Mammary epithelial cell (primary cell): ENCODE measurements at regions not wholly inside any gene's neighbourhood (a gene's known extent, or its start where the extent isn't known, plus 50 kb on each side); places are given as distances from the start of the nearest gene placed in this dataset.

Experiments
- EZH2 ChIP-seq: IDR thresholded peaks from 2 replicates; pipeline ENCODE4 v1.6.1; 2012; ENCODE audit warnings: low read length, inconsistent platforms, borderline replicate concordance
- TF ChIP-seq, protein P1 (sequence below), 2 donors: IDR thresholded peaks in 1 of 2; conservative IDR thresholded peaks in 1 of 2; 2 replicates each; pipeline ENCODE4 v1.5.1; 2011 to 2012; ENCODE audit warnings: inconsistent platforms in 2 of 2, low read length in 2 of 2, mild to moderate bottlenecking in 2 of 2, control low read depth in 1 of 2, low read depth in 1 of 2; ENCODE audit not compliant: insufficient read depth in 1 of 2; ENCODE audit errors: extremely low read depth in 1 of 2

DNA sequence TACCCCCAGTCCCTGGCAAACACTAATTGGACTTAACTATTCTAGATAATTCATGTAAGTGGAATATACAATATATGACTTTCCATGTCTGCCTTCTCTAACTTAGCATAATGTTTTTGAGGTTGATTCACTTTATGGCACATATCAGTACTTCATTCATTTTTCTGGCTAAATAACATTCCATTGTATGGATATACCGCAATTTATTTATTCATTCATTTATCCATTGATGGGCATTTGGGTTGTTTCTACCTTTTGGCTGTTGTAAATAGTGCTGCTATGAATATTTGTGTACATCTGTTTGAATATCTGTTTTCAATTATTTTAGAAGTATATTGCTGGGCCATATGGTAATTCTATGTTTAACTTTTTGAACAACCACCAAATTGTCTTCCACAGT is 616.3 kb downstream of the UTRN start:
- no peak for TF ChIP-seq EZH2
- TF ChIP-seq, protein P1, sequence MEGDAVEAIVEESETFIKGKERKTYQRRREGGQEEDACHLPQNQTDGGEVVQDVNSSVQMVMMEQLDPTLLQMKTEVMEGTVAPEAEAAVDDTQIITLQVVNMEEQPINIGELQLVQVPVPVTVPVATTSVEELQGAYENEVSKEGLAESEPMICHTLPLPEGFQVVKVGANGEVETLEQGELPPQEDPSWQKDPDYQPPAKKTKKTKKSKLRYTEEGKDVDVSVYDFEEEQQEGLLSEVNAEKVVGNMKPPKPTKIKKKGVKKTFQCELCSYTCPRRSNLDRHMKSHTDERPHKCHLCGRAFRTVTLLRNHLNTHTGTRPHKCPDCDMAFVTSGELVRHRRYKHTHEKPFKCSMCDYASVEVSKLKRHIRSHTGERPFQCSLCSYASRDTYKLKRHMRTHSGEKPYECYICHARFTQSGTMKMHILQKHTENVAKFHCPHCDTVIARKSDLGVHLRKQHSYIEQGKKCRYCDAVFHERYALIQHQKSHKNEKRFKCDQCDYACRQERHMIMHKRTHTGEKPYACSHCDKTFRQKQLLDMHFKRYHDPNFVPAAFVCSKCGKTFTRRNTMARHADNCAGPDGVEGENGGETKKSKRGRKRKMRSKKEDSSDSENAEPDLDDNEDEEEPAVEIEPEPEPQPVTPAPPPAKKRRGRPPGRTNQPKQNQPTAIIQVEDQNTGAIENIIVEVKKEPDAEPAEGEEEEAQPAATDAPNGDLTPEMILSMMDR (conservative IDR thresholded peaks at IDR 0.05 in 1 of 2, IDR thresholded peaks at IDR 0.05 in 1 of 2; ENCODE audit: extremely low read depth in 1 of 2, insufficient read depth in 1 of 2, low read depth in 1 of 2, low read length in 2 of 2), result no peak
